Activated CD8-positive, alpha-beta memory T cell treated with anti-CD3 and anti-CD28 coated beads, Interleukin-2, amount 50 U/mL, for 4 hours (primary cell): ENCODE measurements at regions not wholly inside any gene's neighbourhood (a gene's known extent, or its start where the extent isn't known, plus 50 kb on each side); places are given as distances from the start of the nearest gene placed in this dataset.

Experiments used
- DNase-seq: peaks from one replicate; pipeline ENCODE4 v3.0.0-alpha.2; 2020

- no peak for DNase-seq
Observed at GRCh38 chr2:219692521-219692920, 65.1 kb downstream of the SLC4A3 start.

- no peak for DNase-seq
Observed at GRCh38 chr2:219695145-219695709, 67.8 kb downstream of the SLC4A3 start.

GRCh38 chr2:219697811-219698747, 70.6 kb downstream of the SLC4A3 start:
- DNase-seq = no peak

DNA sequence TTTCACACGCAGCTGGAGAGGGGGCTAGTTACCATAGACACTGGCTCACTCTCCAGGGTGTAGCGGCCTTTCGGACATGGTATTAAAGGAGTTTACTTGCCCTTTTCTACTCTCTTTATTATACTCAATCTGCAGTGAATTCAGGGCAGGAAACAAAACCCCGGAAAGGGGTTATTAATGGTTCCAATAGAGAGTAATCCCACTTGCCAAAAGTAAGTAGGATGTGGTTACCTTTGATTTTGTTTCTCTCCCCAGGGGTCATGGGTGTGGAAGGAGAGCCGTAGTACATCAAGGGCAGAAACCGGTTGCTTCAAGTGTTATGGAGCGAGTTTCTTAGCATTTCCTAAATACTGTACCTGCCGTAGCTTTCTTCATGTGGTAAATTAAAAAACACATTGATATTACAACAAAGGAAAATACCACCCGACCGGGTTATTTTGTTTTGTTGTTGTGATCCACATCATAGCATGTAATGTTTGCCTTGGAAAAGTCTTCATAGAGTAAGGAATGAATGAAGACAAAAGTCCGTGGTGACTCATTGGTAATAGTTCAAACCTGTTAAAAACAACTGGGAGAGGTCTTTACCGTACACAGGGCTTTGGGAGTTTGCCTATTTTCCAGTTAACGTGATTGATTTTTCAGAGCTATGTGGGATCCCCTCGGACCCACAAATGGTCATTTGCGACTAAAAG, 71.5 kb downstream of the SLC4A3 start:
- no peak for DNase-seq

GRCh38 chr2:219699440-219699821, 72.0 kb downstream of the SLC4A3 start:
- DNase-seq = no peak

- no peak for DNase-seq
Observed at GRCh38 chr2:219701847-219702634, 74.6 kb downstream of the SLC4A3 start.

GRCh38 chr2:219702796-219703545, 75.5 kb downstream of the SLC4A3 start:
- no peak for DNase-seq

- no peak for DNase-seq
Observed at GRCh38 chr2:219704878-219705277, 77.4 kb downstream of the SLC4A3 start.

DNA sequence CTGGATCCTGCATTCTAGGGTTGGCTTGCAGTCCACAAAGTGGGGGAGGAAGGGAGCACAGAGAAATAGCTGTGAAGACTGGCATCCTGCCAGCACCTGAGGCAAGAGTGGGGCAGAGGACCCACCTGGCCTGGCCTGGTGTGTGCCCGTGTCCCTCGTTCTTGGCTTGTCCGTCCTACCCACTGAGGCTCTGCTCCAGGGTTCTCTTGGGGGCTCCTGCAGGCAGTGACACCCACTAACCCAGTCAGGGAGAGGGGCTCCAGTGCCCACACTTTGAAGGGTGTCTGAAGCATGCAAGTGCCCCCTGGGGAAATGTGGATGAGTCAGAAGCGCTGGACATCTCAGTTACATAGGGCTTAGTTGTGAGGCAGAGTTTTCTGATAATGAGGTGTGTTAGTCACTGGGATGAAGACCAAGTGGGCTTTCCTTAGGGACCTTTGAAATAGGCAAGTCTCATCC, 79.4 kb downstream of the SLC4A3 start:
- DNase-seq = no peak

- DNase-seq = no peak
Observed at GRCh38 chr2:219707496-219708285, 80.3 kb downstream of the SLC4A3 start.

GRCh38 chr2:219709331-219709761, 81.9 kb downstream of the SLC4A3 start:
- DNase-seq = no peak

DNA sequence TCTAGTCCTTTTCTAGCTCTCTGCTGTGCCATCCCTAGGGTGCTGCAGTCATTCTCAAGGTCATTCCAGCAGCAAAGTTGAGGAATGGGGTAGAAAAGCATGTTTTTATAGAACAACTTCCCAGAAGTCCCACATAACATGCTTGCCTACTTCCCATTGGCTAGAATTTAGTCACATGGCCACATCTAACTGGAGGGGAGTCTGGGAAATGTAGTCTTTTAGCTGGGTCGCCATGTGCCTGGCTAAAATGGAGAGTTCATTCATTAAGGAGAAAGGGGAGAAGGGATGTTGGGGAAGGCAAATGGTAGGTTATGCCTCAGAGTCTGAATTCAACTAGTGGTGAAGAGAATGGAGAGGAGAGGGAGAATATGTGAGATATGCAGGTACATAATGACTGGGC, 85.7 kb downstream of the SLC4A3 start:
- no peak for DNase-seq

DNA sequence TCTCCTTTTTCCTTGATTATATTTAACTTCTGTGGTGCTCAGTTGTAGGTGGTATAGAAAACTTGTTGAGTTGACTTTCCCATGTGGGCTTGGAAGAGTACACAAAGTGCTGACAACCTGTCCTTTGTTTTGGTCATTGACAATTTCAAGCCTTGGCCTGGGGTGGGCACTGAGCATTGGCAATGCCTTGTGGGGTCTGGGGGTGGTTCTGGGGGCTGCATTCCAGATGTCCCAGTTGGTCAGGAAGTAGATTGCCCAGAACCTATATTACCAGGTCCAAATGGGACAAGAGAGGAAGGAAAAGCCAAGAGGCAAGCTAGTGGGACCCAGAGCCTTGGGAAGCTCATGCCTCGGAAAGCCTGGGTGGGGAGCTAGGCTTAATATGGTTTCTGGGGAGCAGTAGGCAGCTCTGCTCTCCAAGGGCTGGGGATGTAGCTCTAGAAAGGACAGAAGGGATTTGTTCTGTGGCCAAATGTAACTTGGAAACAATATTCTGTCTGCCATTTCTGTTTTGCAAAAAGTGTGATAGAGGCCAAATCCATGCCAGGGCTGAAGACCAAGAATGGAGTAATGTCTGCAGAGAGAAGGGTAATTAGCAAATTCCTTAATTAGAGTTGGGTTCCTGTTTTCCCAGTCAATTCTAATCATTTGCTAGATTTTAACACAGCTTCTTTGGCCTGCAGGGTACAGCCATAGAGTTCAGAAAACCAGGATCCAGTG, 87.4 kb downstream of the SLC4A3 start:
- DNase-seq = no peak

GRCh38 chr2:219718066-219718465, 90.6 kb downstream of the SLC4A3 start:
- DNase-seq = no peak

GRCh38 chr2:219719521-219719920, 92.1 kb downstream of the SLC4A3 start:
- no peak for DNase-seq

GRCh38 chr2:219720956-219721355, 93.5 kb downstream of the SLC4A3 start:
- DNase-seq = no peak

DNA sequence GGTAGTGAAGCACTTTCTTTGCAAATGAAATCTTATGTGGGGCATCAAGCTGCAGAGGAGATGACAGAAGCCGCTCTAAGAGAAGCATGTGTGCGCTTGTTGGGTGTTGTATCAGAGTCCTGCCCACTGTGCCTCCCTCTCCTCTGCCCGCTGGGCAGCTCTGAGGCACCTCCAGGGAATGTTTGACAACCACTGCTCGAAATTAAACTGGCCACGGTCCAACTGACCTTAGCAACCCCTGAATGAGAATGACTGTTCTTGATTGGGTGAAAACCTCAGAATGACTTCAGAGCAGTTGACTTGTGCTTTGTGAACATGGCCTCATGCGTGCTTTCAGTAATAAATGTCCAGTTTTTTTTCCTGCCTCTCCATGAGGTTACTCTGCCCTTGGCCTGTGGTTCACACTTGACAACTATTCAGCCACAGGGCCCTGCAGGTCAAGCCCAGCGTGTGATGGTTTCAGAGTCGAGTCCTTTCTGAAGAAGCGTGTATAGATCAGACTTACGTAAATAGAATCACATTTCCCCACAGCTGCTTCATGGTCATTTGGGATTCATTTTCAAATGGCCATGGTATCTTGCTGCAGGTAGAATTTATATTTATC, 94.9 kb downstream of the SLC4A3 start:
- no peak for DNase-seq

DNA sequence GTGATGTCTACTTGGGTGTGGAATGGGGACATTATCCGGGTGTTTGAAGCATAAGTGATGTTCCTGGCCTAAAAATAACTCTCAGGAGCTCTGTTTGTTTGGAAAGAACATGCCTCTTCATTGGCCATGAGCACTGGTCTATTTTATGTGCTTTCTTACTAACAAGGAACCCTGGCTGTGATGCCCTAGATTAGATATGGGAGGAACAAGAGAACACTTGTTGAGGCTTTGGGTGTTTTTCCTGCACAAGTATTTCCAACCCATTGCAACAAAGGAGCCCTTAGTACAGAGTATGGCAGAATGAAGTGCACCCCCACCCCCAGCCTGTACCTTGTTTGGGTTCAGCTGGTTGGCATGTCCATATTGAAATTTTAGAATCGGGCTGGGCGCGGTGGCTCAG, 95.9 kb downstream of the SLC4A3 start:
- no peak for DNase-seq

GRCh38 chr2:219724628-219725027, 97.2 kb downstream of the SLC4A3 start:
- no peak for DNase-seq

GRCh38 chr2:219726916-219727315, 99.5 kb downstream of the SLC4A3 start:
- no peak for DNase-seq
